GM18951 (cell line): ENCODE measurements at regions not wholly inside any gene's neighbourhood (a gene's known extent, or its start where the extent isn't known, plus 50 kb on each side); places are given as distances from the start of the nearest gene placed in this dataset.
"Not testable (repeated sequence)": the region's sequence is repeated elsewhere in the genome, so short reads cannot be mapped to it uniquely, and the experiment has no call there.

Experiments
- POLR2A ChIP-seq: IDR thresholded peaks from 4 replicates; pipeline ENCODE4 v1.6.1; 2011; ENCODE audit warnings: mild to moderate bottlenecking; ENCODE audit not compliant: insufficient read length, insufficient read depth; ENCODE audit errors: extremely low read depth
- in situ Hi-C: fragments of 300-500 bp; cut with MboI; formaldehyde crosslinking; loops from one replicate; pipeline ENCODE4 v1.12.0; 2022; ENCODE audit warnings: low sequenced_read_pairs, mixed read lengths, inconsistent platforms; ENCODE audit not compliant: unreplicated experiment

DNA sequence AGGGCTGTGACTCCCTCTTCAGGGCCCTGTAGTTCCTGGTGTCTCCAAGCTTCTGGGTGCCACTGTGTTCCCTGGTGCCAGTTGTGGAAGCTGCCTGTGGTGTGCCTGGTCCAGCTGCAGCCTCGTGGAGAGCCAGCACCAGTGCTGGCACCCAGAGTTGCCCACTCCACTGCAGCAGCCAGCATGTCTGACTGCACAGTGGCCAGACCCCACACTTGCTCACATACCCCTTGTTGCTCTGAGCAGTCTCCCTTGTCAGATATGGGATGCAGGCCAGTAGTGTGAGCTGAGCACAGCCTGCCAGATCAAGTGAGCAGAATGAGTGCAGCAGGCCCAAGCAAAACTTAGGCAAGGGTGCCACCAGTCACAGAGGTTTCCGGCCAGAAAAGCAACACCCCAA, 108.6 kb downstream of the ZMAT1 start:
- TF ChIP-seq POLR2A, result no peak
- in situ Hi-C loops, result no loop called here

DNA sequence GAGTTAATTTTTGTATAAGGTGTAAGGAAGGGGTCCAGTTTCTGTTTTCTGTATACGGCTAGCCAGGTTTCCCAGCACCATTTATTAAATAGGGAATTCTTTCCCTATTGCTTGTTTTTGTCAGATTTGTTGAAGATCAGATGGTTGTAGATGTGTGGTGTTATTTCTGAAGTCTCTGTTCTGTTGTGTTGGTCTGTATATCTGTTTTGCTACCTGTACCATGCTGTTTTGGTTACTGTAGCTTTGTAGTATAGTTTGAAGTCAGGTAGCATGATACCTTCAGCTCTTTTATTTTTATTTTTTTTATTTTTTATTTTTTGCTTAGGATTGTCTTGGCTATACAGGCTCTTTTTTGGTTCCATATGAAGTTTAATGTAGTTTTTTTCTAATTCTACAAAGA, 114.1 kb downstream of the ZMAT1 start:
- in situ Hi-C loops, result not testable (repeated sequence)

DNA sequence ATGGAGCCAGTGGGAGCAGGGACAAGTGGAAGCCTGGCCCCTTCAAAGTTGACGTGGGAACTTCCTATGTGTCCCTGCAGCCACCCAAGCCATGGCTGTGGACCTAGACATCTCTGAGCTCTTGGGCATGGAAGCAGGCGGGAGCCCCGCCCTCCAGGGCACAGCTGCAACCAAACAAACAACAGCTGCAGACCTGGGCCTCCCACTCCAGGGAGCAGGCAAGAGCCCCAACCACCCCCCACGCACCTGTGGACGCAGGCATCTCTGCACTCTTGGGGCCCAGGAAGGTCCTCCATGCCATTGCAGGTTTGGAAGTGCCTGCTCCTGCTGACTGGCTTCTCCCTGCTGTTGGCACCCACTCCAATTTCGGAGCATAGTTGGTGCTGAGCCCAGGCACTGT, 118.6 kb downstream of the ZMAT1 start:
- TF ChIP-seq POLR2A, result no peak
- in situ Hi-C loops, result no loop called here

DNA sequence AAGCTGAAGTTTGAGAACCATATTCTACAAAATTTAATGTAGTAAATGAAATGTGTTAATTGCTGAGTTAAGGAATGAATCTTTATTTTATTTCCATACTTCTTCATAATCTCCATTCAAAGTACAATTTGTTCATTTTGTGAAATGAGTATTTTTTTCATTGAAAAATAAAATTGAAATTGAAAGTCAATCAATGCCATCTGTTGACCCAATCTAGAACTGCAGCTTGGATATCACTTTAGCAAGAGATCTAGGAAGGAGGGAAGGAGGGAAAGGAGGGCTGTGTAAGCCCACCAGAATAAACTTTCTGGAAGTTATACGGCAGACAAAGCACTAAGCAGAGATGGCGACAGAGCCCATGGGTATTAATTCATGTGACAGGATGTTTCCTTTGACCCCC, 128.4 kb downstream of the ZMAT1 start:
- in situ Hi-C loops, result no loop called here

DNA sequence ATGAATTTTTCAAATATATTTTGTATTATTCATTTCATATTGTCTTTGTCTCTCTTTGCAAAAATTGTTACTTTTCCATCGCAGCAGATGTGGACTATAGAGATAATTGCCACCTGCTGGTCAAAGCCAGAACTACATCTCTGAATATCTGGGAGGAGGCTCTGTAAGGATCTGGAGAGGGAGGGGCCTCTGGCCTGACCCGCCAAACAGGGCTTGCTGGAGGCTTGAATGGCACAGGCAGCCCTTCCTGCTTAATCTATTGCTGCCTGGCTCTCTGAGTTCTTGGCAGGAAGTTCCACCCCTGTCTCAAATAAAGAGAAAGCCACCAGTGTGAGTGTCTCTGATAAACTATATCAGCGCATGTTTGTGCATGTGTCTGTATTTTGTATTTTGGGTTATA, 132.4 kb downstream of the ZMAT1 start:
- TF ChIP-seq POLR2A, result no peak
- in situ Hi-C loops, result loop anchor here (10.0 kb wide), 2 partner anchors 205 to 385 kb away; no protein-coding TSS in a partner anchor

More for the DNA sequence above, 128.4 kb downstream of the ZMAT1 start:
- TF ChIP-seq POLR2A, result no peak

DNA sequence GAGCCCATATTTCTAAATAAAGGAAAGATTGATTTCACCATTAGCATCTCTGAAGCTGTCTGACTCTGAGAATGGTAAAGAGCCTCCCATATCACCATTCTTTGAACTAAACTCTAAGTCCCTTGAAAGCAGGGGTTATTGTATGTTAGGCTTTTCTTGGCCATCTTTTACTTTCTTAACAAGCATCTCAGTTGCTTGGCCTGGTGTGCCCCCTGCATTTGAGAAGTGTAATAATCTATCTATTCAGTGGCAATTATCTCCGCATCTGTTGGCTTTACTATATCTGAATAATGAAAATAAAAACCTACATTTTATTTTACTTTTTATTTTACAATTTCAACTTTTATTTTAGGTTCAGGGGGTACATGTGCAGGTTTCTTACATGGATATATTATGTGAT, 128.3 kb upstream of the ARMCX2 start:
- TF ChIP-seq POLR2A, result no peak
- in situ Hi-C loops, result no loop called here

DNA sequence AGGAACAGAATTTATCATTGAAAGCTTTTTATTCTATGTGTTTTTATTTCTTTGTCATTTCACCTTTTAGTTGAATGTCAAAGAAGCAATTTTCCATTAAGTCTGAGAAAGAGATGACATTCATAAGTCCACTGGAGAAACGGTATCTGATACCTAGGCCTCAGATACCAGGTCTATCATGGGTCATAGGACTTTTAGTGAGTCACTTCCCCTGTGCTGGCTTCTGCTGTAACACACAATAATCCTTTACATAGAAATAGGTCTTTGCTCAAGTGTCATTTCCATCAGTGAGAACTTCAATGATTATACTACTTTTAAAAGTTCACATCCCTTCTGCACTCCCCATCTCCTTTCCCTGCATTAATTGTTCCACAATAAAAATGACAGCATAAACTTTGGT, 125.5 kb upstream of the ARMCX2 start:
- in situ Hi-C loops, result no loop called here
- TF ChIP-seq POLR2A, result no peak

DNA sequence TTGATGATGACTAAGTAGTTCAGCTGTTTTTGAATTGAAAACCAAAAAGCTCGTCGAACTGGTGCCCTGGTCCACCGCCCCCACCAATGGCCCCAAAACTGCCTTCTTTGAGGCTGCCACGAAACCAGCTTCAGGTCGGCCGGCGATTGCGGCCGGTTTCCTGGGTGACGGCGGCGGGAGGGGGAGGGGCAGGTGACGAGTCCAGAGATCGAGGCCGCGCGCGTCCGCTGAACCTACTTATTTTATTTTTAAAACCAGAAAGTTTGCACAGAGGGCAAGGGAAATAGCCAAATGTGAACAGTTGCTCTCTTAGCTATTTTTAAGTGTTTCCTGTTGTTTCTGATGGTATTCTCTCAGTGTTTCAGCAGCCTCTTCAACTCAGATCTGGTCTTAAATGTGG, 120.8 kb upstream of the ARMCX2 start:
- in situ Hi-C loops, result not testable (repeated sequence)

DNA sequence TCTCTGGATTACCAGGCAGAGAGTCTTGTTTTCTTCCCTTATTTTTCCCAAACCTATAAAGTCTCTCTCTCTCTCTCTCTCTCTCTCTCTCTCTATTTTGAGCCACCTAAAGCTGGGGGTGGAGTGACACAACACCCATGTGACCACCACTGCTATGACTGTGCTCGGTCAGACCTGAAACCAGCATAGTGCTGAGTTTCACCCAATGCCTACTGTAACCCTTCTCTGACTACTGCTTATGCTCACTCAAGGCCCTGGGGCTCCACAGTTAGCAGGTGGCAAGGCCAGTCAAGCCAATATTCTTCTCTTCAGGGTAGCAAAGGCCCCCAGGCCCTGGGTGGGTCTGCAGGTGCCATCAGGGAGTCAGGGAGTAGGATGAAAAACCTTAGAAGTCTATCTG, 114.7 kb upstream of the ARMCX2 start:
- TF ChIP-seq POLR2A, result no peak
- in situ Hi-C loops, result no loop called here

DNA sequence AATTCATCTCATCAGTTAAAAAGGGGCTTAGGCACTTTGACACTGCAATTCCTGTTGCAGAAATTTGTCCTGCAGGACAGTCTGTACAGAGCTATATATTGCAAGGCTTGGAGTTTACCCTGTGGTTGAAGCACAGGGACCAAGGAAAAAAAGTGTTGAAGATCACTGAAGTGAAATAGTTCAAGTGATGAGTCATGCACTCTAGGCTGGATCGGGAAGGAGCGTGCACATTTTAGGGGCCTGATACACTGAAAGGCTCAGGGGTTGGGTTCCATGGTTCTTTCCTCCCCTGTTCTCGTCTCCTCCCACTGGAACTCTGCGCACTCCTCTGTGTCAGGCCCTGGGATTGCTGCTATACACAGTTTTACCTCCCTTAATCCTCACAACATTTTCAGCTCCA, 104.9 kb upstream of the ARMCX2 start:
- no peak for TF ChIP-seq POLR2A
- in situ Hi-C loops, result no loop called here

DNA sequence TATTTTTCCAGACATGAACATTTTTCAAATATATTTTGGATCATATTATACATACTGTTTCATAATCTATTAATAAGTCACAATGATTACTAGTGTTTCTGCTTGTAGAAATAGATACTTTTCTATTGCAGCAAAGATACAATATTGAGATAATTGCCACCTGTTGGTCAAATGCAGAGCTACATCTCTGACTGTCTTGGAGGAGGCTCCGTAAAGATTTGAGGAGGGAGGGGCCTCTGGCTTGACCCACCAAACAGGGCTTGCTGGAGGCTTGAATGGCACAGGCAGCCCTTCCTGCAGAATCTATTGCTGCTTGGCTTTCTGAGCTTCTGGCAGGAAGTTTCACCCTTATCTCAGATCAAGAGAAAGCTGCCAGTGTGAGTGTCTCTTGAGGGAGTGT, 99.3 kb upstream of the ARMCX2 start:
- TF ChIP-seq POLR2A, result no peak
- in situ Hi-C loops, result no loop called here

DNA sequence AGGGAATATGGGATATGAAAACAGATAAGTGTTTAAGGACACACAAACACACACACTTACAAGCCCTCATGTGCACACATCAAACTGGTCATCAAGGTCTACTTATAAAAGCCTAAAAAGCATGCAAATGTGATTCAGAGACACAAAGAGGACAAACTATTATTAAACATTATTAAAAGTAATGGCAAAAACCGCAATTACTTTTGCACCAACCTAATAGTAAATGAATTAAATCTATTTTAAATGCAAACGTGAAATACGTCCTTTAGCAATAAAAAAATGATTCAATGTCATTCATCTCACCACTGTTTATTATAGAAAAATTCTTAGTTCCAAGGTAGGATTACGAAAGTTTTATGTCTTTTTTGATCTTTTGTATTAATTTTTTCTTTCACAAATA, 91.1 kb upstream of the ARMCX2 start:
- in situ Hi-C loops, result no loop called here
- no peak for TF ChIP-seq POLR2A

DNA sequence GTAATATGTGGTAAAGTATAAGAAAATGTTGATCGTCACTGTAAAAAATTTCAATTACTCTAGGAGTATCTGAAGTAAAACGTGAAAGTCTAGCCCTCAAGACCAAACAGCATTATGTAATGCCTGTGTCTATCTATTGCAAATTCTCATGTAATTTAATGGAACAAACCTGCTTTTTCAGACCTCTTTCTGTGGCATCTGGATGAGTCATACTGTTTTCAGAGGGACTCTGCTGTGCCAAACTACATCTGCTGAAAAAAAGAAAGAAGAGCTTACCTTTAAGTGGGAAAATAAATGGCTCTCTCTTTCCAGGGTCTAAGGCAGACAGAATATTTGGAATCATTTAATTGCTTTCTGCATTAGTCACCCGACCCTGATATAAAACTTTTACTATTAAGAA, 89.8 kb upstream of the ARMCX2 start:
- TF ChIP-seq POLR2A, result no peak
- in situ Hi-C loops, result no loop called here

DNA sequence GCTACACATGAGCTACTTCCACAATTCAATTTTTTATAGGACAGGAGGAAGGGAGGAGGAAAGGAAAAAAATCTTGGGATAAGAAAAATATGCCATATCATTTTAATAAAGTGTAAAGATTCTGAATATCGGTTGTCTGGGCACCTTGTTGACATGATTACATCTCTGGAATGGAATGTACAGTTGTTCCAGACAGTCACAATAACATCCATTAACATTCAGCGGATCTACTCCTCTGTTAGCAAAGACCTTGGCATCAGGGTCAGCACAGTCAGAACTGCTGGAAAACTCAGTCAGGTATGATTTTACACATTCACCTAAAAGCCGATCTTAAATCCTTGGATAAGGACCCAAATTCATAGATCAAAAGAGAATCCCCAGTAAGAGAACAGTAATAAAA, 85.4 kb upstream of the ARMCX2 start:
- in situ Hi-C loops, result no loop called here
- TF ChIP-seq POLR2A, result no peak

DNA sequence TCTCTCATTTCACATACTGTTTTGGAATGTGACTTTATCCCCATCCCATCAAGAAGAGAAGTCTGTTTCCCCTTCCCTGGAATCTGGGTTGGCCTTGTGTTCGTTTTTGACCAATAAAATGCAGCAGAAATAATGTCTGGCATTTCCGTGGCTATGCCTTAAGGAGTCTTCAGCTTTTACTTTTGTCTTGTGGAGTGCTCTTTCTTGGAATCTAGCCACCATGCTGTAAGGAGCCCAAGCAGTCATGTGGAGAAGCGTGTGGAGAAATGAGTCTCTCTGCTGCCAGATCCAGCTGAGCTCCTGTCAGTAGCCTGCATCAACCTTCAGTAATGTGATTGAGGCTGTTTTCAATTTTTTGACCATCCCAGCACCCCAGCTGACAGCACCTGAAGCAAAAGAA, 84.4 kb upstream of the ARMCX2 start:
- in situ Hi-C loops, result no loop called here
- TF ChIP-seq POLR2A, result no peak

DNA sequence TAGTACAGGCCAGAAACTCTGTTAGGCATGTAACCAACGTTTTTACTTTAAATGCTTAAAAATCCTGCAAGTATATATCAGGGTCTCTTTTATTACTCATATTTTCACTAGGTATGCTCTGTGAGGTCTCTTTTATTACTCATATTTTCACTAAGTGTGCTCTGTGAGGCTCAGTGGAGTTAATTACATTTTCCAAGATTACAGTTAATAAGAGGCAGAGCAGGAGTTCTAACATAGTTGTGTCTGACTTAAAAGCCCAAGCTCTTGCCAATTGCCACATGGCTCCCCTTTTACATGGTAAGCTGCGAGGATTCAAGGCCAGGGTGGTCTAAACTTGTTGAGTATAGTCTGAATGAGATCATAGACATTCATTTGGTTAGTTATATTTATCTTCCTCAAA, 81.0 kb upstream of the ARMCX2 start:
- TF ChIP-seq POLR2A, result no peak
- in situ Hi-C loops, result no loop called here

DNA sequence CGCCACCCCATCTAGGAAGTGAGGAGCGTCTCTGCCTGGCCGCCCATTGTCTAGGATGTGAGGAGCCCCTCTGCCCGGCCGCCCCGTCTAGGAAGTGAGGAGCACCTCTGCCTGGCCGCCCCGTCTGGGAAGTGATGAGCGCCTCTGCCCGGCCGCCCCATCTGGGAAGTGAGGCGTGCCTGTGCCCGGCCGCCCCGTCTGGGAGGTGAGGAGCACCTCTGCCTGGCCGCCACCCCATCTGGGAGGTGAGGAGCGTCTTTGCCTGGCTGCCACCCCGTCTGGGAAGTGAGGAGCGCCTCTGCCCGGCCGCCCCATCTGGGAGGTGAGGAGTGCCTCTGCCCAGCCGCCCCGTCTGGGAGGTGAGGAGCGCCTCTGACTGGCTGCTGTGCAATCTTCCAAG, 79.2 kb upstream of the ARMCX2 start:
- in situ Hi-C loops, result not testable (repeated sequence)

DNA sequence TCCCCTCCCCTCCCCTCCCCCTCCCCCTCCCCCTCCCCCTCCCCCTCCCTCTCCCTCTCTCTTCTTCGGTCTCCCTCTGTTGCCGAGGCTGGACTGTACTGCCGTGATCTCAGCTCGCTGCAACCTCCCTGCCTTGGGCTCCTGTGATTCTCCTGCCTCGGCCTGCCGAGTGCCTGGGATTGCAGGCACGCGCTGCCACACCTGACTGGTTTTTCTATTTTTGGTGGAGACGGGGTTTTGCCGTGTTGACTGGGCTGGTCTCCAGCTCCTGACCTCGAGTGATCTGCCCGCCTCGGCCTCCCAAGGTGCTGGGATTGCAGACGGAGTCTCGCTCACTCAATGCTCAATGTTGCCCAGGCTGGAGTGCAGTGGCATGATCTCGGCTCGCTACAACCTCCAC, 78.8 kb upstream of the ARMCX2 start:
- in situ Hi-C loops, result not testable (repeated sequence)
